SK-N-SH treated with all-trans-retinoic acid at 6 μM for 48 hours (cell line): ENCODE measurements at regions not wholly inside any gene's neighbourhood (a gene's known extent, or its start where the extent isn't known, plus 50 kb on each side); places are given as distances from the start of the nearest gene placed in this dataset.

Source experiments
- ATAC-seq: fragments of 200-7000 bp; cut with Tn5 transposase; 3 replicates; pipeline ENCODE4 v1.9.1; 2020; ENCODE audit warnings: mild to moderate bottlenecking, moderate library complexity
- ARNTL ChIP-seq: fragments of 450-650 bp; formaldehyde crosslinking; IDR thresholded peaks from 2 replicates; pipeline ENCODE4 v1.5.0; 2020; ENCODE audit warnings: low read depth, mild to moderate bottlenecking, moderate library complexity, borderline replicate concordance
- BACH2 ChIP-seq: fragments of 250-450 bp; sonication (Bioruptor Pico); IDR thresholded peaks from 2 replicates; pipeline ENCODE4 v1.9.0; 2021; ENCODE audit warnings: mild to moderate bottlenecking, borderline replicate concordance
- CREB5 ChIP-seq: fragments of 250-450 bp; sonication (Bioruptor Pico); IDR thresholded peaks from 2 replicates; pipeline ENCODE4 v1.5.1; 2020; ENCODE audit warnings: low read depth, mild to moderate bottlenecking, moderate library complexity
- CSDC2 ChIP-seq: fragments of 250-450 bp; sonication (Bioruptor Pico); IDR thresholded peaks from 2 replicates; pipeline ENCODE4 v1.5.0; 2020; ENCODE audit warnings: mild to moderate bottlenecking, moderate library complexity
- CSRNP3 ChIP-seq: fragments of 250-450 bp; sonication (Bioruptor Pico); IDR thresholded peaks from 2 replicates; pipeline ENCODE4 v1.5.1; 2021; ENCODE audit warnings: mild to moderate bottlenecking, moderate library complexity
- ESRRG ChIP-seq: fragments of 250-450 bp; sonication (Bioruptor Pico); IDR thresholded peaks from 2 replicates; pipeline ENCODE4 v1.6.1; 2021; ENCODE audit warnings: mild to moderate bottlenecking
- ISL1 ChIP-seq: fragments of 250-450 bp; sonication (Bioruptor Pico); IDR thresholded peaks from 2 replicates; pipeline ENCODE4 v2.1.2; 2022; ENCODE audit warnings: mild to moderate bottlenecking, moderate library complexity
- OSR1 ChIP-seq: fragments of 250-450 bp; sonication (Bioruptor Pico); IDR thresholded peaks from 2 replicates; pipeline ENCODE4 v1.8.0; 2022; ENCODE audit warnings: moderate library complexity, mild to moderate bottlenecking, inconsistent platforms
- PATZ1 ChIP-seq: fragments of 250-450 bp; sonication (Bioruptor Pico); IDR thresholded peaks from 2 replicates; pipeline ENCODE4 v1.8.0; 2020; ENCODE audit warnings: mild to moderate bottlenecking, moderate library complexity, borderline replicate concordance
- POU6F1 ChIP-seq: fragments of 250-450 bp; sonication (Bioruptor Pico); IDR thresholded peaks from 2 replicates; pipeline ENCODE4 v1.8.0; 2021; ENCODE audit warnings: low read depth, mild to moderate bottlenecking, moderate library complexity, borderline replicate concordance
- PPARA ChIP-seq: fragments of 250-450 bp; sonication (Bioruptor Pico); IDR thresholded peaks from 2 replicates; pipeline ENCODE4 v1.5.0; 2020; ENCODE audit warnings: mild to moderate bottlenecking, borderline replicate concordance
- RARB ChIP-seq: fragments of 250-450 bp; sonication (Bioruptor Pico); IDR thresholded peaks from 2 replicates; pipeline ENCODE4 v1.8.0; 2021; ENCODE audit warnings: mild to moderate bottlenecking, moderate library complexity
- TOX ChIP-seq: fragments of 250-450 bp; sonication (Bioruptor Pico); IDR thresholded peaks from 2 replicates; pipeline ENCODE4 v1.8.0; 2021; ENCODE audit warnings: mild to moderate bottlenecking, moderate library complexity, borderline replicate concordance
- TSHZ2 ChIP-seq: fragments of 250-450 bp; sonication (Bioruptor Pico); IDR thresholded peaks from 2 replicates; pipeline ENCODE4 v1.5.0; 2020; ENCODE audit warnings: mild to moderate bottlenecking, moderate library complexity
- ZFP3 ChIP-seq: fragments of 250-450 bp; sonication (Bioruptor Pico); IDR thresholded peaks from 2 replicates; pipeline ENCODE4 v1.5.0; 2020; ENCODE audit warnings: mild to moderate bottlenecking, moderate library complexity
- ZNF565 ChIP-seq: fragments of 450-650 bp; formaldehyde crosslinking; conservative IDR thresholded peaks from 2 replicates; pipeline ENCODE4 v1.5.0; 2020; ENCODE audit warnings: low read depth, mild to moderate bottlenecking, moderate library complexity
- ZNF70 ChIP-seq: fragments of 450-650 bp; formaldehyde crosslinking; IDR thresholded peaks from 2 replicates; pipeline ENCODE4 v1.5.0; 2020; ENCODE audit warnings: mild to moderate bottlenecking, moderate library complexity
- ZNF8 ChIP-seq: fragments of 450-650 bp; formaldehyde crosslinking; IDR thresholded peaks from 2 replicates; pipeline ENCODE4 v1.5.0; 2020; ENCODE audit warnings: mild to moderate bottlenecking, moderate library complexity

- TF ChIP-seq OSR1 (no peak), CREB5 (CRISPR knock-in tag) (no peak), ZNF8 (CRISPR knock-in tag) (no peak), ISL1 (no peak), RARB (CRISPR knock-in tag) (no peak), BACH2 (CRISPR knock-in tag) (no peak), PPARA (no peak), PATZ1 (no peak), CSRNP3 (CRISPR knock-in tag) (no peak), ZNF565 (no peak), TSHZ2 (CRISPR knock-in tag) (no peak), ZFP3 (CRISPR knock-in tag) (no peak), ZNF70 (no peak)
- no peak for ATAC-seq
Measured at GRCh38 chr3:130826516-130827182, 67.2 kb upstream of the ATP2C1 start.

GRCh38 chr3:130827486-130827885 is 66.4 kb upstream of the ATP2C1 start:
- TF ChIP-seq RARB (CRISPR knock-in tag) (no peak), CREB5 (CRISPR knock-in tag) (no peak), CSDC2 (no peak), ESRRG (CRISPR knock-in tag) (no peak), ARNTL (CRISPR knock-in tag) (no peak), ISL1 (no peak), POU6F1 (CRISPR knock-in tag) (no peak), TOX (no peak), ZNF565 (no peak)

More at GRCh38 chr3:130827486-130827885, 66.4 kb upstream of the ATP2C1 start:
- ATAC-seq = no peak
